Gastrocnemius medialis (tissue), 4 donors: ENCODE measurements at regions not wholly inside any gene's neighbourhood (a gene's known extent, or its start where the extent isn't known, plus 50 kb on each side); places are given as distances from the start of the nearest gene placed in this dataset.

ENCODE experiments used
- ATAC-seq, 2 donors: fragments of 150-250 bp; one replicate each; pipeline ENCODE4 v1.9.1; 2016
- DNase-seq, 2 donors: peaks; one replicate each; pipeline ENCODE4 v3.0.0-alpha.2; 2019
- H3K27ac ChIP-seq, 4 donors: fragments of 200-600 bp; sonication (generic); 1 replicate in 1 of 4; 2 replicates in 3 of 4; pipeline ENCODE4 v1.5.1; 2016 to 2018; ENCODE audit warnings: mild to moderate bottlenecking in 2 of 4, moderate library complexity in 1 of 4
- H3K27me3 ChIP-seq, 3 donors: fragments of 200-600 bp; sonication (generic) in 2 of 3; 1 replicate in 1 of 3; 2 replicates in 2 of 3; pipeline versions ENCODE4 v1.5.1 to v1.6.0; 2016 to 2019; ENCODE audit warnings: mild to moderate bottlenecking in 1 of 3, moderate library complexity in 1 of 3
- H3K36me3 ChIP-seq, 2 donors: fragments of 200-600 bp; sonication (generic) in 1 of 2; one replicate each; pipeline ENCODE4 v1.5.1; 2017 to 2018
- H3K4me1 ChIP-seq, 2 donors: fragments of 200-600 bp; sonication (generic) in 1 of 2; one replicate each; pipeline ENCODE4 v1.5.1; 2016 to 2017; ENCODE audit warnings: mild to moderate bottlenecking in 2 of 2
- H3K4me3 ChIP-seq, 4 donors: fragments of 200-600 bp; sonication (generic) in 3 of 4; 1 replicate in 1 of 4; 2 replicates in 3 of 4; pipeline ENCODE4 v1.5.1; 2016 to 2019; ENCODE audit warnings: mild to moderate bottlenecking in 2 of 4
- H3K9me3 ChIP-seq, 3 donors: fragments of 200-600 bp; sonication (generic) in 2 of 3; 1 replicate in 1 of 3; 2 replicates in 2 of 3; pipeline ENCODE4 v1.5.1; 2016 to 2019
- POLR2A ChIP-seq, 2 donors: fragments of 450-650 bp; IDR thresholded peaks; one replicate each; pipeline ENCODE4 v1.6.1; 2017; ENCODE audit warnings: antibody characterized with exemption in 2 of 2, mild to moderate bottlenecking in 2 of 2, moderate library complexity in 2 of 2
- in situ Hi-C, 4 donors: fragments of 200-750 bp; cut with MboI; loops; one replicate each; pipeline versions ENCODE4 v1.15.0 to v1.8.0; 2017; ENCODE audit warnings: low sequenced_read_pairs in 4 of 4
- intact Hi-C: fragments of 100-400 bp; cut with DNase I; formaldehyde crosslinking; loops from one replicate; pipeline ENCODE4 v1.15.1; 2023; ENCODE audit warnings: low total_unique reads
- TF ChIP-seq, protein P1 (sequence below), 5 experiments: fragments of 450-650 bp in 3 of 5; fragments of 200-600 bp in 2 of 5; sonication (generic) in 2 of 5; IDR thresholded peaks in 4 of 5; conservative IDR thresholded peaks in 1 of 5; 1 replicate in 4 of 5; 2 replicates in 1 of 5; pipeline ENCODE4 v1.5.1; 2016 to 2019; ENCODE audit warnings: antibody characterized with exemption in 5 of 5, mild to moderate bottlenecking in 3 of 5, moderate library complexity in 3 of 5

DNA sequence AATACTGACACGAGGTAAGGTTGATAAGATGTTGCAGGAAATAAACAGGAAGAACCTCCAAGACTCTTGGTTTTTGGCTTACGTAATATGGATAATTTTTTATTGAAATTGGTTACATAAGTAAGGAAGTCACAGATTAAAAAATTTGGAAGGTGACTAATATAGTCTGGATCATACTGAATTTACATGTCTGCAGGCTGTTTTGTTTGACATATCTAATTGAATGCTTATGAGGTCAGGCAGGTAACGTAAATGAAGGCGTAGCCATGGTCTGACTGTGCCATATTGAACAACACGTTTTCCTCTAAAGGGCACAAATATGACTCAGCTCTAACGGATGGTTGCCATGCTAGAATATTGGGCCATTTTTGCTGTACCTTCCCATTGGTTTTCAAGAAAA is 648.1 kb upstream of the NOVA1 start:
- H3K9me3 ChIP-seq = no peaks in the 10 kb centered on the region
- ATAC-seq = no peak

DNA sequence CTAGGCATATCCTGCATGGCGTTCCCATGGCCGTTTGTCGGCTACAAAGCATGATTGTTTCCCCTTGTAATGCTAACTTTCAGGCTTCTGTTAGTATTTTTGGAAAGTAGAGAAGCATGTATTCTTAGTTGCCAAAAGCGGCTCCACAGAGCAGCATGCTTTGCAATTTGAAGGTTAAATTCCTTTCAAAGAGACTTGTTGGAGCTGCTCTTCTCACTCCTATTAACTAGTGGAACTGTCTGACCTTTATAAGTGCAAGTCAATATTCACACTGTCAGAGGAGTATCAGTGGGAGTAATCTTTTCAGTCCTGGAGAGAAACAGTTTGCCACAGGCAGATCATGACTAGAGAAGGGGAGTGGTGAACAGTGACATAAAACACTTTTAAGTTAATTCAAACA is 656.1 kb upstream of the NOVA1 start:
- intact Hi-C loops (no loop called here), in situ Hi-C loops (no loop called here)
- ATAC-seq (no peak), DNase-seq (no peak)
- Histone ChIP-seq H3K9me3 (no peaks in the 10 kb centered on the region), H3K4me1 (no peaks in the 10 kb centered on the region), H3K36me3 (no peaks in the 10 kb centered on the region), H3K4me3 (no peak overlapping the region), H3K27me3 (no peaks in the 10 kb centered on the region), H3K27ac (no peak overlapping the region)
- no peak for TF ChIP-seq POLR2A (IDR thresholded peaks at IDR 0.05)
- TF ChIP-seq, protein P1, sequence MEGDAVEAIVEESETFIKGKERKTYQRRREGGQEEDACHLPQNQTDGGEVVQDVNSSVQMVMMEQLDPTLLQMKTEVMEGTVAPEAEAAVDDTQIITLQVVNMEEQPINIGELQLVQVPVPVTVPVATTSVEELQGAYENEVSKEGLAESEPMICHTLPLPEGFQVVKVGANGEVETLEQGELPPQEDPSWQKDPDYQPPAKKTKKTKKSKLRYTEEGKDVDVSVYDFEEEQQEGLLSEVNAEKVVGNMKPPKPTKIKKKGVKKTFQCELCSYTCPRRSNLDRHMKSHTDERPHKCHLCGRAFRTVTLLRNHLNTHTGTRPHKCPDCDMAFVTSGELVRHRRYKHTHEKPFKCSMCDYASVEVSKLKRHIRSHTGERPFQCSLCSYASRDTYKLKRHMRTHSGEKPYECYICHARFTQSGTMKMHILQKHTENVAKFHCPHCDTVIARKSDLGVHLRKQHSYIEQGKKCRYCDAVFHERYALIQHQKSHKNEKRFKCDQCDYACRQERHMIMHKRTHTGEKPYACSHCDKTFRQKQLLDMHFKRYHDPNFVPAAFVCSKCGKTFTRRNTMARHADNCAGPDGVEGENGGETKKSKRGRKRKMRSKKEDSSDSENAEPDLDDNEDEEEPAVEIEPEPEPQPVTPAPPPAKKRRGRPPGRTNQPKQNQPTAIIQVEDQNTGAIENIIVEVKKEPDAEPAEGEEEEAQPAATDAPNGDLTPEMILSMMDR (IDR thresholded peaks at IDR 0.05 in 4 of 5, conservative IDR thresholded peaks at IDR 0.05 in 1 of 5) = no peak

More for the DNA sequence above, 648.1 kb upstream of the NOVA1 start:
- H3K36me3 ChIP-seq = no peaks in the 10 kb centered on the region
- intact Hi-C loops = no loop called here
- no peaks in the 10 kb centered on the region for H3K27me3 ChIP-seq
- in situ Hi-C loops = no loop called here
- no peak for TF ChIP-seq POLR2A (IDR thresholded peaks at IDR 0.05)
- TF ChIP-seq, protein P1 (IDR thresholded peaks at IDR 0.05 in 4 of 5, conservative IDR thresholded peaks at IDR 0.05 in 1 of 5) = no peak
- no peak for DNase-seq
- H3K4me1 ChIP-seq = no peaks in the 10 kb centered on the region
- H3K27ac ChIP-seq = no peak overlapping the region
- H3K4me3 ChIP-seq = no peak overlapping the region

DNA sequence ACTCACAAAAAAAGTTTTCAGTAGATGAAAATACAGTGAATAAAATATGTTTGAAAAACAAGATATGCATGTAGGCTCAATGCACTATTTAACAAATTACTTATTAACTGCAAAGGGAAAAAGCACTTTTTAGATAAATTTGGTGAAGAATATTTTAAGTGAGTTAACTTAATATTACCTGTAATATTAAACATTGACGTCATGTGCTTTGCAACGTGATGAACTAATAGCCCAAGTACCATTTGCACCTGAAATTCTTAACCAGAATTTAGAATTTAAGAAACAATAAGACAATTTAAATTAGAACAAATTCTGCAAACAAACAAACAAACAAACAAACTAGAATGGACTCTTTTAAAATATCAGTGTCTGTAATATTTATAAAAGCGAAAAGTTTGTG is 659.0 kb upstream of the NOVA1 start:
- TF ChIP-seq, protein P1 (IDR thresholded peaks at IDR 0.05 in 4 of 5, conservative IDR thresholded peaks at IDR 0.05 in 1 of 5) = no peak
- no peak for TF ChIP-seq POLR2A (IDR thresholded peaks at IDR 0.05)
- in situ Hi-C loops = no loop called here
- Histone ChIP-seq H3K4me1 (no peaks in the 10 kb centered on the region), H3K9me3 (no peaks in the 10 kb centered on the region), H3K27ac (no peak overlapping the region), H3K27me3 (no peaks in the 10 kb centered on the region), H3K36me3 (no peaks in the 10 kb centered on the region), H3K4me3 (no peak overlapping the region)
- ATAC-seq (no peak), DNase-seq (no peak)
- intact Hi-C loops = no loop called here

DNA sequence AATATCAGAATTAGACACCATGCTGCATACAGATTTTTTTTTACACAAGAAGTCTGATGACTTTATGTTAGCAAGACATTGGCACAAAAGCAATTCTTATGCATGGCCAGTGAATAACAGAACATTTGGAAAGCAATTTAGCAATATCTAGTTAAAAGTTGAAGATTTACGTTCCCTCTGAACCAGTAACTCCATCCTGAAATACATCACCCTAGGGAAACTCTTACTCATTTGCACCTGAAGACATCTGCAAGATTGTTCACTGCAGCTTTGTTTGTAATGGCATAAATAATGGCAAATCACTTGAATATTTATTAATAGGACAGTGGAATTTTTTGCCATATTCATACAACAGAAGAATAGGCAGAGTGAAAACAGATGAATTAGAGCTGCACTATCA is 670.0 kb upstream of the NOVA1 start:
- in situ Hi-C loops = no loop called here
- no peak for ATAC-seq

DNA sequence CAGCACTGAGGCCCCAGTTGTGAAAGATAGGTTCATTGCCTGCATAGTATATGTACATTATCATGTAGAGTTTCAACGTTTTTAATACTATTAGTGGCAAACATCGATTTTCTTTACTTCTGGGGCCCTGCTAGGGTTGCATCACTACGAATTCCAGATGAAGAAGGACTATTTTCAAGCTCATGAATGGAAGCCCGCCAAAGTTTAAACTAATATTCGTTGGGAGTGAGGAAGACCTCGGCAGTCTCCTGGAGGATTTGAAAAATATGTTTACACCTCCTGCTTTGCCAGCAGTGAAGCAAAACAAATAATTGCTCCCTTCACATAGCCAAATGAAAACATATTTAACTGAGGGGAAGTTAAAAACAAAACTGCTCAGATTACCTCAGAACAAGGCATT is 672.9 kb upstream of the NOVA1 start:
- in situ Hi-C loops = no loop called here
- no peak for TF ChIP-seq POLR2A (IDR thresholded peaks at IDR 0.05)
- TF ChIP-seq, protein P1 (IDR thresholded peaks at IDR 0.05 in 4 of 5, conservative IDR thresholded peaks at IDR 0.05 in 1 of 5) = no peak
- no peaks in the 10 kb centered on the region for H3K27me3 ChIP-seq
- no peaks in the 10 kb centered on the region for H3K36me3 ChIP-seq
- no peaks in the 10 kb centered on the region for H3K4me1 ChIP-seq
- no peak overlapping the region for H3K4me3 ChIP-seq
- DNase-seq = peak in 1 of 2 donors; percentile 4
- no peak overlapping the region for H3K27ac ChIP-seq
- ATAC-seq = no peak
- no peaks in the 10 kb centered on the region for H3K9me3 ChIP-seq
- intact Hi-C loops = no loop called here

More for the DNA sequence above, 670.0 kb upstream of the NOVA1 start:
- TF ChIP-seq, protein P1 (IDR thresholded peaks at IDR 0.05 in 4 of 5, conservative IDR thresholded peaks at IDR 0.05 in 1 of 5) = no peak
- no peak for TF ChIP-seq POLR2A (IDR thresholded peaks at IDR 0.05)
- Histone ChIP-seq H3K4me1 (no peaks in the 10 kb centered on the region), H3K27me3 (no peaks in the 10 kb centered on the region), H3K27ac (no peak overlapping the region), H3K36me3 (no peaks in the 10 kb centered on the region), H3K4me3 (no peak overlapping the region), H3K9me3 (no peaks in the 10 kb centered on the region)
- no peak for DNase-seq
- intact Hi-C loops = no loop called here
